Upper lobe of left lung (tissue), 6 donors: ENCODE measurements at regions not wholly inside any gene's neighbourhood (a gene's known extent, or its start where the extent isn't known, plus 50 kb on each side); places are given as distances from the start of the nearest gene placed in this dataset.

Experiments used
- ATAC-seq, 2 donors: fragments of 200-7000 bp; cut with Tn5 transposase; one replicate each; pipeline ENCODE4 v1.9.1; 2022; ENCODE audit warnings: mild to moderate bottlenecking in 2 of 2, moderate library complexity in 2 of 2; ENCODE audit not compliant: low FRiP score in 2 of 2
- DNase-seq, 2 donors: peaks; one replicate each; pipeline ENCODE4 v3.0.0-alpha.2; 2019 to 2020
- H3K27ac ChIP-seq, 4 donors: fragments of 200-600 bp; sonication (generic); one replicate each; pipeline ENCODE4 v1.5.1; 2016 to 2019
- H3K27me3 ChIP-seq, 4 donors: fragments of 200-600 bp; sonication (generic); one replicate each; pipeline ENCODE4 v1.5.1; 2017 to 2019
- H3K36me3 ChIP-seq, 4 donors: fragments of 200-600 bp; sonication (generic); one replicate each; pipeline ENCODE4 v1.5.1; 2016 to 2019
- H3K4me1 ChIP-seq, 4 donors: fragments of 200-600 bp; sonication (generic); one replicate each; pipeline ENCODE4 v1.5.1; 2018 to 2019
- H3K4me3 ChIP-seq, 4 donors: fragments of 200-600 bp; sonication (generic); one replicate each; pipeline ENCODE4 v1.5.1; 2017 to 2019; ENCODE audit warnings: mild to moderate bottlenecking in 2 of 4, moderate library complexity in 1 of 4
- H3K9me3 ChIP-seq, 4 donors: fragments of 200-600 bp; sonication (generic); one replicate each; pipeline ENCODE4 v1.5.1; 2018 to 2019
- CTCF ChIP-seq, 6 experiments: fragments of 450-650 bp in 4 of 6; fragments of 200-600 bp in 2 of 6; sonication (generic) in 2 of 6; IDR thresholded peaks; one replicate each; pipeline ENCODE4 v1.5.1; 2016 to 2019; ENCODE audit warnings: antibody characterized with exemption in 6 of 6
- EP300 ChIP-seq, 4 donors: sonication (generic); formaldehyde crosslinking; IDR thresholded peaks; one replicate each; pipeline ENCODE4 v1.5.1; 2017; ENCODE audit warnings: antibody characterized with exemption in 4 of 4, control low read depth in 2 of 4
- POLR2A ChIP-seq, 4 donors: fragments of 450-650 bp; IDR thresholded peaks; one replicate each; pipeline ENCODE4 v1.5.1; 2016 to 2017; ENCODE audit warnings: antibody characterized with exemption in 4 of 4, mild to moderate bottlenecking in 2 of 4
- POLR2AphosphoS5 ChIP-seq, 2 donors: sonication (generic); formaldehyde crosslinking; IDR thresholded peaks; one replicate each; pipeline ENCODE4 v1.5.1; 2017; ENCODE audit warnings: antibody characterized with exemption in 2 of 2
- WGBS, 2 donors: methylation state at CpG; one replicate each; pipeline ENCODE4 v1.1.5; 2017 to 2018; 5-methylcytosine and 5-hydroxymethylcytosine counted together
- donor health status: DM: no; HTN: no; CAD: no; lungs with moderate emphysema.
- donor health status: DM: no; HTN: yes; CAD: no; lungs with severe emphysema.

GRCh38 chr17:68176718-68177117 is 71.1 kb upstream of the AMZ2 start:
- Histone ChIP-seq H3K36me3 (no peaks in the 10 kb centered on the region), H3K9me3 (no peaks in the 10 kb centered on the region), H3K27ac (no peak overlapping the region), H3K27me3 (no peaks in the 10 kb centered on the region), H3K4me1 (peaks cover 0 to 3% (median 0%) of the 10 kb centered on the region in 4 donors), H3K4me3 (no peak overlapping the region)
- no peak for DNase-seq
- no peak for TF ChIP-seq POLR2A (IDR thresholded peaks at IDR 0.05)
- no peak for TF ChIP-seq EP300 (IDR thresholded peaks at IDR 0.05)
- TF ChIP-seq CTCF (IDR thresholded peaks at IDR 0.05) = no peak
- TF ChIP-seq POLR2AphosphoS5 (IDR thresholded peaks at IDR 0.05) = no peak
- no peak for ATAC-seq
- 69 to 72% methylated on average over 2 to 4 of the region's 4 CpGs for WGBS, 2 donors

- no peaks in the 10 kb centered on the region for H3K4me1 ChIP-seq
- no peaks in the 10 kb centered on the region for H3K9me3 ChIP-seq
- ATAC-seq (no peak), DNase-seq (no peak)
- H3K4me3 ChIP-seq = no peak overlapping the region
- no peaks in the 10 kb centered on the region for H3K27me3 ChIP-seq
- no peaks in the 10 kb centered on the region for H3K36me3 ChIP-seq
- TF ChIP-seq CTCF (IDR thresholded peaks at IDR 0.05) (no peak), POLR2AphosphoS5 (IDR thresholded peaks at IDR 0.05) (no peak), POLR2A (IDR thresholded peaks at IDR 0.05) (no peak), EP300 (IDR thresholded peaks at IDR 0.05) (no peak)
- no peak overlapping the region for H3K27ac ChIP-seq
- WGBS, 2 donors = 89 to 94% methylated on average over 6 of the region's 6 CpGs
Observed at GRCh38 chr17:68178831-68179230, 69.0 kb upstream of the AMZ2 start.

GRCh38 chr17:68179236-68179925 is 68.5 kb upstream of the AMZ2 start:
- Histone ChIP-seq H3K27ac (no peak overlapping the region), H3K4me3 (no peak overlapping the region), H3K36me3 (no peaks in the 10 kb centered on the region), H3K4me1 (no peaks in the 10 kb centered on the region), H3K27me3 (no peaks in the 10 kb centered on the region), H3K9me3 (no peaks in the 10 kb centered on the region)
- 79 to 90% methylated on average over 7 to 21 of the region's 21 CpGs for WGBS, 2 donors
- TF ChIP-seq EP300 (IDR thresholded peaks at IDR 0.05) (no peak), POLR2AphosphoS5 (IDR thresholded peaks at IDR 0.05) (no peak), CTCF (IDR thresholded peaks at IDR 0.05) (no peak), POLR2A (IDR thresholded peaks at IDR 0.05) (no peak)
- DNase-seq (peak in 1 of 2 donors; percentile 80), ATAC-seq (no peak)

GRCh38 chr17:68179926-68180285 is 67.9 kb upstream of the AMZ2 start:
- TF ChIP-seq EP300 (IDR thresholded peaks at IDR 0.05) = no peak
- TF ChIP-seq CTCF (IDR thresholded peaks at IDR 0.05) = no peak
- no peak for TF ChIP-seq POLR2A (IDR thresholded peaks at IDR 0.05)
- no peak for TF ChIP-seq POLR2AphosphoS5 (IDR thresholded peaks at IDR 0.05)
- H3K4me1 ChIP-seq = no peaks in the 10 kb centered on the region
- H3K9me3 ChIP-seq = no peaks in the 10 kb centered on the region
- no peak for ATAC-seq
- 94 to 99% methylated on average over 6 to 17 of the region's 31 CpGs for WGBS, 2 donors
- H3K4me3 ChIP-seq = no peak overlapping the region
- peak in 1 of 2 donors; percentile 84 for DNase-seq
- no peaks in the 10 kb centered on the region for H3K36me3 ChIP-seq
- H3K27me3 ChIP-seq = no peaks in the 10 kb centered on the region
- H3K27ac ChIP-seq = no peak overlapping the region

- H3K9me3 ChIP-seq = no peaks in the 10 kb centered on the region
- TF ChIP-seq CTCF (IDR thresholded peaks at IDR 0.05) (no peak), POLR2A (IDR thresholded peaks at IDR 0.05) (no peak), EP300 (IDR thresholded peaks at IDR 0.05) (no peak), POLR2AphosphoS5 (IDR thresholded peaks at IDR 0.05) (no peak)
- ATAC-seq = no peak
- H3K4me3 ChIP-seq = peak overlapping the region in 2 of 4 donors; percentile 1 to 8
- no peak for DNase-seq
- no peaks in the 10 kb centered on the region for H3K36me3 ChIP-seq
- WGBS, 2 donors = 81 to 100% methylated on average over 1 of the region's 1 CpG
- H3K4me1 ChIP-seq = no peaks in the 10 kb centered on the region
- H3K27me3 ChIP-seq = no peaks in the 10 kb centered on the region
- H3K27ac ChIP-seq = no peak overlapping the region
Observed at GRCh38 chr17:68182011-68182306, 65.9 kb upstream of the AMZ2 start.
